ENCODE measurements at regions not wholly inside any gene's neighbourhood (a gene's known extent, or its start where the extent isn't known, plus 50 kb on each side); places are given as distances from the start of the nearest gene placed in this dataset.

DNA sequence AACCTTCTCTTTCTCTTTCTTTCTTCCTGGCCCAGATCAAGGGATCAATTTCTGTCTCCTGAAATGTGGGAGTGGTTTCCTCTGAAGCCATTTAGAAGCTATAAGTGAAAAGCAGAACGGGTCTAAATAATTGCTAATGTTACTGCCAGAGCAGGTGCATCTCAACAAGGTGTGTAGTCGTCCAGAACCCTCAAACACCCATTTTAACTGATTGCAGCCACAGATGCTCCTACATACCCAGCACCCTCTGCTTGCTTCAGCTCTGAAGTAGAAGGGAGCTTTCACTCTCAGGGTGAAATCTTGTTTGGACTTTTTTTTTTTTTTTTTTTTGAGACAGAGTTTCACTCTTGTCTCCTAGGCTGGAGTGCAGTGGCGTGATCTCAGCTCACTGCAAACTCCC, 592.1 kb upstream of the ARID1B start:
- peak; percentile 85 for DNase-seq (ENCODE audit: low spot score)
- Histone ChIP-seq H3K79me2 (ENCODE audit: insufficient read depth, low read depth, low read length) (no peaks in the 10 kb centered on the region), H3K4me3 (ENCODE audit: low read depth, low read length, poor library complexity, severe bottlenecking) (no peak overlapping the region), H3K9me3 (ENCODE audit: low read length) (peaks cover 6% of the 10 kb centered on the region; the same call in 1 of the 2 replicates), H3K4me1 (ENCODE audit: insufficient read depth, low read length, poor library complexity, severe bottlenecking) (peaks cover 58% of the 10 kb centered on the region), H4K20me1 (ENCODE audit: insufficient read depth, low read length) (no peaks in the 10 kb centered on the region), H3K9me2 (ENCODE audit: insufficient read depth, low read length) (no peaks in the 10 kb centered on the region), H3K36me3 (ENCODE audit: insufficient read depth, low read length) (no peaks in the 10 kb centered on the region; the same call in 1 of the 2 replicates), H3K27ac (ENCODE audit: low read depth, low read length, poor library complexity, severe bottlenecking) (peak overlapping the region; percentile 66), H3K4me2 (ENCODE audit: low read length) (peak overlapping the region; percentile 52), H2AFZ (ENCODE audit: low read length) (no peak overlapping the region)
- BruUV-seq (replicated peaks), result no TSS peak
- ChIA-PET CTCF (ENCODE audit: unreplicated experiment) (interaction anchor here (0.6 kb wide), 1 partner anchor 241 kb away, joined by 3 read pairs; no protein-coding TSS in a partner anchor), POLR2A (interaction anchor here (0.6 to 1.7 kb wide), 3 partner anchors 13 to 210 kb away, joined by 7 to 13 read pairs (median 10); no protein-coding TSS in a partner anchor)
- intact Hi-C loops (cut with micrococcal nuclease; ENCODE audit: unreplicated experiment), result loop anchor here (1.0 to 5.0 kb wide), 2 partner anchors 94 to 212 kb away; no protein-coding TSS in a partner anchor
- no peak for TF ChIP-seq EZH2phosphoT487 (IDR thresholded peaks at IDR 0.05; ENCODE audit: borderline replicate concordance, low read depth, low read length)
- TF ChIP-seq, protein P1, sequence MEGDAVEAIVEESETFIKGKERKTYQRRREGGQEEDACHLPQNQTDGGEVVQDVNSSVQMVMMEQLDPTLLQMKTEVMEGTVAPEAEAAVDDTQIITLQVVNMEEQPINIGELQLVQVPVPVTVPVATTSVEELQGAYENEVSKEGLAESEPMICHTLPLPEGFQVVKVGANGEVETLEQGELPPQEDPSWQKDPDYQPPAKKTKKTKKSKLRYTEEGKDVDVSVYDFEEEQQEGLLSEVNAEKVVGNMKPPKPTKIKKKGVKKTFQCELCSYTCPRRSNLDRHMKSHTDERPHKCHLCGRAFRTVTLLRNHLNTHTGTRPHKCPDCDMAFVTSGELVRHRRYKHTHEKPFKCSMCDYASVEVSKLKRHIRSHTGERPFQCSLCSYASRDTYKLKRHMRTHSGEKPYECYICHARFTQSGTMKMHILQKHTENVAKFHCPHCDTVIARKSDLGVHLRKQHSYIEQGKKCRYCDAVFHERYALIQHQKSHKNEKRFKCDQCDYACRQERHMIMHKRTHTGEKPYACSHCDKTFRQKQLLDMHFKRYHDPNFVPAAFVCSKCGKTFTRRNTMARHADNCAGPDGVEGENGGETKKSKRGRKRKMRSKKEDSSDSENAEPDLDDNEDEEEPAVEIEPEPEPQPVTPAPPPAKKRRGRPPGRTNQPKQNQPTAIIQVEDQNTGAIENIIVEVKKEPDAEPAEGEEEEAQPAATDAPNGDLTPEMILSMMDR (conservative IDR thresholded peaks at IDR 0.05; ENCODE audit: low read length), result no peak

DNA sequence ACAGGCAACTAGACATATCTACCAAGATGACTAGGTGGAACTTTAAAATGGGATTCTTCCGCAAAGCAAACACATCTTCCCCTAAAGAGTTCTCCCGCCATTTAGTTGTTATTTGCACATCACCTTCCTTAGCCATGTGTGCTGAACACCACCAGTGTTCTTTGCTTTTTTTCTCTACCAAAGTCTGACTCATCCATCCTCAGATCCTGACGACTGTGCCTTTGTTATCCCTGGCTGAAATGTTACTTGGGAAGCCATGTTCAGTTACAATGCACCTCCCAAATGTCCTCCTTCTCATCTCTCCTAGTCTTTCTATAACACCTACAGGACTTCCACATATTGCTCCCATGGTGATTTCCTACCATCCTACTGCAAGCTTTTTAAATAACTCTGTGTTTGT, 593.5 kb upstream of the ARID1B start:
- Histone ChIP-seq H3K4me1 (ENCODE audit: insufficient read depth, low read length, poor library complexity, severe bottlenecking) (peaks cover 47% of the 10 kb centered on the region), H3K79me2 (ENCODE audit: insufficient read depth, low read depth, low read length) (no peaks in the 10 kb centered on the region), H3K27ac (ENCODE audit: low read depth, low read length, poor library complexity, severe bottlenecking) (no peak overlapping the region), H3K9me3 (ENCODE audit: low read length) (peaks cover 6% of the 10 kb centered on the region; the same call in 1 of the 2 replicates), H2AFZ (ENCODE audit: low read length) (no peak overlapping the region), H3K36me3 (ENCODE audit: insufficient read depth, low read length) (no peaks in the 10 kb centered on the region; the same call in 1 of the 2 replicates), H4K20me1 (ENCODE audit: insufficient read depth, low read length) (no peaks in the 10 kb centered on the region), H3K4me2 (ENCODE audit: low read length) (no peak overlapping the region), H3K4me3 (ENCODE audit: low read depth, low read length, poor library complexity, severe bottlenecking) (no peak overlapping the region), H3K9me2 (ENCODE audit: insufficient read depth, low read length) (no peaks in the 10 kb centered on the region)
- intact Hi-C loops (cut with micrococcal nuclease; ENCODE audit: unreplicated experiment), result no loop called here
- ChIA-PET CTCF (ENCODE audit: unreplicated experiment) (no interaction called here), POLR2A (interaction anchor here (0.6 to 2.1 kb wide), 3 partner anchors 11 to 53 kb away, joined by 3 to 7 read pairs (median 4); no protein-coding TSS in a partner anchor)
- BruUV-seq (replicated peaks), result no TSS peak
- no peak for TF ChIP-seq EZH2phosphoT487 (IDR thresholded peaks at IDR 0.05; ENCODE audit: borderline replicate concordance, low read depth, low read length)
- TF ChIP-seq, protein P1 (conservative IDR thresholded peaks at IDR 0.05; ENCODE audit: low read length), result no peak
- no peak for DNase-seq (ENCODE audit: low spot score)

DNA sequence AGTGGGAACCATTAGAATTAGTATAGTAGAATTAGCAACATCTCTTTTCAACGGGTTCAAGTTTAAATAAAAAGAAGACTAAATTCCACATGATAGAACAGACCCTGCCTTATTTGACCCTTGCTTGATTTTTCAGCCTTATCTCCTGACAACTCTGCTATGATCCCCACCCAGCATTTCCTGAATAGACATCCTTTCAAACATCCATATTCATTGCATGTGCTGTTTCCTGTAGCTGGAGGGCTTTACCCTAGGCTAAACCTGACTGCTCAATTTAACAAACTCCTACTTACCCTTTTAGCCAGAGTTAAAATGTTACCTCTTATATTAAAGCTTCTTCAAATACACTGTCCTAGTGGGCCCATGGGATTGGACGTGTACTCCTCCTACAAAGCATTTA, 594.8 kb upstream of the ARID1B start:
- DNase-seq (ENCODE audit: low spot score), result no peak
- H3K27ac ChIP-seq (ENCODE audit: low read depth, low read length, poor library complexity, severe bottlenecking), result no peak overlapping the region
- H4K20me1 ChIP-seq (ENCODE audit: insufficient read depth, low read length), result no peaks in the 10 kb centered on the region
- no peaks in the 10 kb centered on the region; the same call in 1 of the 2 replicates for H3K36me3 ChIP-seq (ENCODE audit: insufficient read depth, low read length)
- POLR2A ChIA-PET, result interaction anchor here (0.8 to 2.1 kb wide), 4 partner anchors 10 to 55 kb away, joined by 3 to 7 read pairs (median 3); no protein-coding TSS in a partner anchor
- no peak overlapping the region for H2AFZ ChIP-seq (ENCODE audit: low read length)
- peaks cover 6% of the 10 kb centered on the region; the same call in 1 of the 2 replicates for H3K9me3 ChIP-seq (ENCODE audit: low read length)
- H3K9me2 ChIP-seq (ENCODE audit: insufficient read depth, low read length), result no peaks in the 10 kb centered on the region
- TF ChIP-seq, protein P1 (conservative IDR thresholded peaks at IDR 0.05; ENCODE audit: low read length), result no peak
- no peak for TF ChIP-seq EZH2phosphoT487 (IDR thresholded peaks at IDR 0.05; ENCODE audit: borderline replicate concordance, low read depth, low read length)
- H3K79me2 ChIP-seq (ENCODE audit: insufficient read depth, low read depth, low read length), result no peaks in the 10 kb centered on the region
- peaks cover 34% of the 10 kb centered on the region for H3K4me1 ChIP-seq (ENCODE audit: insufficient read depth, low read length, poor library complexity, severe bottlenecking)
- CTCF ChIA-PET (ENCODE audit: unreplicated experiment), result no interaction called here
- intact Hi-C loops (cut with micrococcal nuclease; ENCODE audit: unreplicated experiment), result no loop called here
- H3K4me3 ChIP-seq (ENCODE audit: low read depth, low read length, poor library complexity, severe bottlenecking), result no peak overlapping the region
- H3K4me2 ChIP-seq (ENCODE audit: low read length), result no peak overlapping the region
- BruUV-seq (replicated peaks), result no TSS peak

Data from OCI-LY7 (cell line).